ENCODE measurements at regions not wholly inside any gene's neighbourhood (a gene's known extent, or its start where the extent isn't known, plus 50 kb on each side); places are given as distances from the start of the nearest gene placed in this dataset.

GRCh38 chr12:67539329-67539728 lies 109.2 kb upstream of the DYRK2 start:
- no peak for DNase-seq

- DNase-seq: no peak
Observed at GRCh38 chr12:67539946-67540345, 108.6 kb upstream of the DYRK2 start.

GRCh38 chr12:67540920-67541624 lies 107.5 kb upstream of the DYRK2 start:
- DNase-seq: no peak

GRCh38 chr12:67541625-67541991 lies 106.9 kb upstream of the DYRK2 start:
- no peak for DNase-seq

- DNase-seq: no peak
Observed at GRCh38 chr12:67543021-67543770, 105.3 kb upstream of the DYRK2 start.

- no peak for DNase-seq
Observed at GRCh38 chr12:67545298-67545697, 103.2 kb upstream of the DYRK2 start.

- DNase-seq: no peak
Observed at GRCh38 chr12:67546746-67547145, 101.8 kb upstream of the DYRK2 start.

- DNase-seq: peak; percentile 10 to 12
Observed at GRCh38 chr12:67555075-67555717, 93.3 kb upstream of the DYRK2 start.

GRCh38 chr12:67558775-67559174 lies 89.8 kb upstream of the DYRK2 start:
- DNase-seq: no peak

GRCh38 chr12:67559751-67560150 lies 88.8 kb upstream of the DYRK2 start:
- DNase-seq: no peak

- DNase-seq: no peak
Observed at GRCh38 chr12:67562513-67563287, 85.8 kb upstream of the DYRK2 start.

GRCh38 chr12:67568055-67568454 lies 80.5 kb upstream of the DYRK2 start:
- no peak for DNase-seq

GRCh38 chr12:67572492-67572891 lies 76.1 kb upstream of the DYRK2 start:
- DNase-seq: no peak

GRCh38 chr12:67573566-67573965 lies 75.0 kb upstream of the DYRK2 start:
- DNase-seq: no peak

GRCh38 chr12:67578976-67579661 lies 69.4 kb upstream of the DYRK2 start:
- DNase-seq: no peak

- DNase-seq: no peak
Observed at GRCh38 chr12:67579662-67580003, 68.9 kb upstream of the DYRK2 start.

- DNase-seq: no peak
Observed at GRCh38 chr12:67582238-67582834, 66.2 kb upstream of the DYRK2 start.

GRCh38 chr12:67582844-67583243 lies 65.7 kb upstream of the DYRK2 start:
- no peak for DNase-seq

GRCh38 chr12:67586951-67587350 lies 61.6 kb upstream of the DYRK2 start:
- DNase-seq: no peak

GRCh38 chr12:67589078-67589477 lies 59.5 kb upstream of the DYRK2 start:
- DNase-seq: no peak

- no peak for DNase-seq
Observed at GRCh38 chr12:67590149-67590790, 58.3 kb upstream of the DYRK2 start.

All from activated CD4-positive, alpha-beta T cell treated with anti-CD3 and anti-CD28 coated beads, Interleukin-2, amount 50 U/mL, for 48 hours (primary cell).